GM19455 (cell line): ENCODE measurements at regions not wholly inside any gene's neighbourhood (a gene's known extent, or its start where the extent isn't known, plus 50 kb on each side); places are given as distances from the start of the nearest gene placed in this dataset.
"Not testable (repeated sequence)": the region's sequence is repeated elsewhere in the genome, so short reads cannot be mapped to it uniquely, and the experiment has no call there.

Experiments
- ATAC-seq: cut with Tn5 transposase; IDR thresholded peaks from one replicate; pipeline ENCODE4 v1.9.1; 2021; ENCODE audit not compliant: unreplicated experiment

DNA sequence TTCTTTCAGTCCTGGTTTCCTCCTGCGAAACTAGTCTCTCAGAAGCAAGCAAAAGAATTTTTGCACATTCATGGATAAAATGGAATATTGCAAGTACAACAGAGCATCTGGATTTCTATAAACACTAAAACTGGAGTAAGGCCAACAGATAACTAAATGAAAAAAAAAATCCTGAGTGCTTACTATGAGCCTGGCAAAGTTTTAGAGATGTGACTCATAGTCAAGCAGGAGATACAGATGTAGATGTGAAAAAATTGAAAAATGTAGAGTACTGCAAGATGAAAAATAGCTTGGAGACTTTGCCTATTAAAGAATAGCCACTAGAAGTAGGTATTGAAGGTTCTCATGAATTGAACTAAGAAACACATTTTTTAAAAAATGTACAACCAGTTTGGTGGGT, 397.4 kb downstream of the OTOL1 start:
- ATAC-seq = no peak

DNA sequence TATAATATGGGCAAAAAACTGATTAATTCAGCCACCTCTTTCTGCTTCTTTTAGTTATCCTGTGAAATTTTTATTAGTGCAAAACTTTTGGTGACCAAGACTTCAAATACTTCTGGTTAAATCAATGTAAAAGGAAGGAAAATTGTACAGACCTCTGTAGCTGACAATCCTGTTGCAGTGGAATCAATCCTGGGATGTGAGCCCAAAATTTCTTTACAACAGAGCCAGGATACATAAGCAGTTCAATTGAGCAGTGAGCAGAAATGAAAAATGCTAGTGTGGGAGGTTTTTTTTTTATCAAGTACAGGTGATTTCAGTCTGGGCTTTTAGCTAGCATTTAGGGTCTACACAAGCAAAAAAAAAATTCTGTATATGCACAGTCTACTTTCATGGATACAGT, 398.0 kb downstream of the OTOL1 start:
- ATAC-seq = no peak

DNA sequence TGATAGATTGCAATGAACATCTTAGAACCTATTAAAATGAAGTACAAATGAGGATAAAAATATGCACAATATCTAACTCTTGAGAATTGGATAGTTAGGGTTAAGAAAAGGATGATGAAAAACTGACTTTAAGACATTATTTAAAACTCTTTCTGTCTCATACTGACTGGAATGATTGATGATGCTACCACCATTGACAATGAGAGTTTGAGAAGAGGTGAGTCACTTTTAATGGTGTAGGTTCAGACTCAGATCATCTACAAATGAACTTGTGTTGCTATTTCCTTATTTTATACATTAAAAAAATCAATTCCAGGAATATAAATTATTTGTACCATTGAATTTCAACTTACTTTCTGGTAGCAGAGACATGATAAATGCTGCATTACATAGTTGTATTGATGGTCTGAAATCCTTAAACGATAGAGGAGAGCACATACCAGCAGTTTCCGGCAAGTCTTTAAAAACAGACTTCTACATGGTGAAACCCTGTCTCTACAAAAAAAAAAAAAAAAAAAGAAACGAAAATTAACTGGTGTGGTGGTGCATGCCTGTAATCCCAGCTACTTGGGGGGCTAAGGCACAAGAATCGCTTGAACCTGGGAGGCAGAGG, 409.0 kb downstream of the OTOL1 start:
- no peak for ATAC-seq

DNA sequence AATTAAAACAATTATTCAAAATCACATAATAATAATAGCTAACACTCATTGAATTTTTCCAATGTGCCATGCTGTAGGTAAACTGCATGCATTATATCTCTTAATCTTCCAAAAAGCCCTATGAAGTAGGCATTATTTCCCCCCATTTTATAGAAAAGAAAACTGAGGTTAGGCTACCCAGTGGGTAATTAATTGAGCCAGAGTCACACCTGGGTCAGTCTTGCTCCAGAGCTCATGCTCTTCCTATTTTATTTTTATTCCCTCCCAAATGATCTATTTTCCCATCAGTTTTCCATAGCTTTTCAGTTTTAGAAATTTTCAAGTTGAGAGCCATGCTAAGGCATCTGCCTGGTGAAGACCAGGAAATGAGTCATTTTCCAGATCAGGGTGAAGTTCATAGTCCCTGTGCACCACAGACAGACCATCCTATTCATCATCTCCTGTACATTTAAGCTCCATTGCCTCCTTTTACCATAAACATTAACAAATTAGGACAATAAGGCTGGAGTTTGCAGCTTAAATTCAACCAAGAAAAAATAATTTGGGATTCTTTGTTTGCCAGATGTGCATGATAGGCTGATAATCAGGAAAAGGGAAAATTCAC, 417.3 kb downstream of the OTOL1 start:
- no peak for ATAC-seq

DNA sequence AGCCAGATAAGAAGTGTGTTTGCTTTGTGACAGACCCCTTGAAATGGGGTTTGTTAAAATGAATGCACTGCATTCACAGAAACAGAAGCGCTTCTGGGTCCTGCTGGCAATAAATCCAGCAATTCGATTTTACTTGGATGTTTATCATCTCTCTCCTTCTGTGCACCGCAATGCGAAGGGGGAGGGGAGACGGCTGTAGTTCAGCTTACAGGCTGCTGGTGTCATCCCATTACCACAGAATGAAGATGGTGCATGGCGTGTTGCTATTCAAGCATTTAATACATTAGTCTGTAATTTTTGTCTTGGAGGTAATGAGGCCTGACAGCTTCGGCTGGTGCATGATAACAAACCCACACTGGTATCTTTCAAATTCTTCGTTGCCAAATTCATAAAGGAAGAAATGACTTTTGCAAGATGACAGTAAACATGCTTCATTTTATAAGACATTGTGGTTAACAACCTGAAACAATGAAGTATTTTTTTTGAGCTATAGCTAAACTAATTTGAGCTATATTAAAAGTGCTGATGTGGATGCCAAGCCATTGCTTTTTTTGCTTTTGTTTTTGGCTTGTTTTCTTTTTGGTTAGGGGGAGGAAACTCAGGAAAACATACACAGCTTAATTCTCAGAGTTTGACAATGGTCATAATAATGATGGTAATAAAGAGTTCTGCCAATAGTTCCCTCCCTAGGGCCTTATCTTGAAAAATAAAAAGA, 418.3 kb downstream of the OTOL1 start:
- no peak for ATAC-seq

DNA sequence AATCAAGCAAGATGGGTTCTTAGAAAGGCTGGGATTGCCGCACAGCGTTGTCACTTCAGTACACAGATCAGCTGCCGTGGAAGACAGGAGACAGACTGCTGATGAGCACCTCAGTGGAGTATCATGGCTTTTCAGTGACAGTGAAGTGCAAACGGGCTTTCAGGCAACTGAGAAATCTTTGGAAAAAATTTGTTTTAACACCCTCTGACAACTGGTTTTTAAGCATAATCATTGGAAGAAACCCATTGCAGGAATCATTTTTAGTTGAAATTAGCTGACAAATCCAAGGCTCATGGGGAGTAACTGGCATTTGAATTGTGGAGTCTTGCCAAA, 418.8 kb downstream of the OTOL1 start:
- ATAC-seq = no peak

DNA sequence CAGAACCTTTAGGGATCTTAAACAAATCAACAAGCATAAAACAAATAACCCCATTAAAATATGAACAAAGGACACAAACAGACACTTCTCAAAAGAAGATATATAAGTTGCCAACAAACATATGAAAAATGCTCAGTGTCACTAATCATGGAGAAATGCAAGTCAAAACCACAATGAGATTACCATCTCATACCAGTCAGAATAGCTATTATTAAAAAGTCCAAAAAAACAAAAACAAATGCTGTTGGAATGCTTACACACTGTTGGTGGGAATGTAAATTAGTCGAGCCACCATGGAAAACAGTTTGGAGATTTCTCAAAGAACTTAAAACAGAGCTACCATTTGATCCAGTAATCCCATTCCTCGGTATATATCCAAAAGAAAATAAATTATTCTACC, 423.6 kb downstream of the OTOL1 start:
- ATAC-seq = no peak

DNA sequence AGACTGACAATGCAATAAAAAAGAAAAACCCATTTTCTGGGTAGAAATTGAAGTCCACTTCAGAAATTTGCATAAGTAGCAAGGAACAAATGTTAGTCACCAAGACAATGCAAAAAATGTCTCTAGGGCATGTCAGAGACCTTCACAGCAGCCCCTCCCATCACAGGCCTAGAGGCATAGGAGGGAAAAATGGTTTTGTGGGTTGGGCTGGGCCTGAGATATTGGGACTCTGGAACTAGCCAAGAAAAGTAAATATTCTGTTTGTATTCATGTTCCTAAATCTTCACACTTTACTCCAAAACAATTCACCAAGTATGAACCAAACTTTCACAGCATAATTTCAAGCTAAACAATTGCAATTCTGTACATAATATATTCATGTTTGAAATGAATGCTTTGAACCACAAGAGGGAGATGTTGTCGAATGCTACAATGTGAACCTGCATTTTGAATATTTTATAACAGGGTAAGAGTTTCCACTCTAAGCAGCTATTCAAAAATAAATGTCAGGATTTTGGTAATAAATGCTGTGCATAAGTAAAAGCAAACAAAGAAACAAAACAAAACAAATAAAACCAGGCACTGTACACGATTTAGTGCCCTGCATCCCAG, 429.2 kb downstream of the OTOL1 start:
- ATAC-seq = no peak

DNA sequence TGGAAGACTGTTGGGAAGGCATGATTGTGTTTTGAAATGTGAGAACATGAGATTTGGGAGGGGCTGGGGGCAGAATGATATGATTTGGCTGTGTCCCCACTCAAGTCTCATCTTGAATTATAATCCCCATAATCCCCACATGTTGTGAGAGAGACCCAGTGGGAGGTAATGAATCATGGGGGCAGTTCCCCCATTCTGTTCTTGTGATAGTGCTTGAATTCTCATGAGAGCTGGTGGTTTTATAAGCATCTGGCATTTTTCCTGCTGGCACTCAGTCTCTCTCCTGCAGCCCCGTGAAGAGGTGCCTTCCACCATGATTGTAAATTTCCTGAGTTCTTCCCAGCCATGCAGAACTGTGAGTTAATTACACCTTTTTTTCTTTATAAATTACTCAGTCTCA, 430.5 kb downstream of the OTOL1 start:
- no peak for ATAC-seq

DNA sequence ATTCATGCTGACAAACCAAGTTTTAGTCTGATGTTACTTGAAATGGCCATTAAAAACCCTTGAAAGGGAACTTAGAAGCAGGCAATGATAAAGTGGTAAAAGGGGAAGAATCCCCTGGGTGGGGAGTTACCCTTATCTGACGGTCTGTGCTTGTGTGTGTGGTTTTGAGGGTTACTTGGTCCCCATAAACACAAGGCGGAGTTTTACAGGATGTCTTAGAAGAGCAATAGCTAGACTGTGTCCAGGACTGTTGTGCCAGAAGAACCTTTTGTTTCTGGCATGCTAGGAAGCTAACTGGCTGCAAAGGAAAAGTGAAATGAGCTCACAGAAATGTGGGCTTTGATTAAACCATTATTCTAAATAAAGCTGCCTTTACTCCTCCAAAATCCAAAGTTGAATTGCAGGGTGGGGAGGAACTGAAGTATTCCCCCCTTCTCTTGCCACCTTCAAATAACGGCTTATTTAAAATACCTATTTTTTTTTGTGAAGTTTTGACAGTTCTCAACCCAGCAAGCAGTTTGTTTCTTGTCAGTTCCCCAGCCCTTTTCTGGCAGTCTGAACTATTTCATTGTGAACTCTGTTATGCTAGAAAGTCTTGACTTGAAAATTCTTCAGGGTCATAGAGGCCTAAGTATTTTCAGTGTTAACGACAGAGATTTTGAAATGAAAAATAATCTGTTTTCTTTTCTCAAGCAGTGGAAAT, 443.5 kb downstream of the OTOL1 start:
- no peak for ATAC-seq

DNA sequence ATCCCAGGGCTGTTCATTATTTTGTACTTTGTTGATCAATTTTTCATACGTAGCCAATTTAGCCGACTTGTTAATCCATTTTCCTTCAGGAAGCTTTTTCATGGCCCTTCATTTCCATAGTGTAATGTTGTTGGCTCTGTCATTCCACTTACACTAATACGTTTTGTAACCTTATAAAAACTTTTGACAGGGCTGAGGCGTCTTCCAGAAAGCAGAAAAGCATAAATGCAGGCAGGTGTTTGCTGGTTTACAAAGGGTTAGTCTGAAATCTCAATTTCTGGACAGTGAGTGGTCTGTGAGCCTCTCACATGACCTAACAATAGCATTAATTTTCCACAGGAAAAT, 444.0 kb downstream of the OTOL1 start:
- no peak for ATAC-seq

DNA sequence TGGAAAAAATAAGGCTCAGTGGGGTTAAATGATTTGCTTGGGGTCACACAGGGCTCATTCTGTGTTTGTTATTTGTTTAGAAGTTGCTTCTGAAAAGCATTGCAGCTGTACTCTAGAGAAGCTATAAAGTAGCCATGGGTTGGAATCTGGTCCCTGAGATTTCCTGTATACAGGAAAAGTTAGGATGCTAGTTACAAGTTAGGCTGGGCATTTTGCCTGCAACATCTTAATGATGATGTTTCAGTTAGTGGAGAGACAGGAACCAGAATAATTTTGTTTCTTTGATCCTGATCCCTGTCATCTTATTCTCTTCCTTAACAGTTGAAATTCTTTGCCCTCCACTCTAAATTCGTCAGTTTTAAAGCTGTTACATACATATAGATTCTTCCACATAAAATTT, 445.3 kb downstream of the OTOL1 start:
- no peak for ATAC-seq

DNA sequence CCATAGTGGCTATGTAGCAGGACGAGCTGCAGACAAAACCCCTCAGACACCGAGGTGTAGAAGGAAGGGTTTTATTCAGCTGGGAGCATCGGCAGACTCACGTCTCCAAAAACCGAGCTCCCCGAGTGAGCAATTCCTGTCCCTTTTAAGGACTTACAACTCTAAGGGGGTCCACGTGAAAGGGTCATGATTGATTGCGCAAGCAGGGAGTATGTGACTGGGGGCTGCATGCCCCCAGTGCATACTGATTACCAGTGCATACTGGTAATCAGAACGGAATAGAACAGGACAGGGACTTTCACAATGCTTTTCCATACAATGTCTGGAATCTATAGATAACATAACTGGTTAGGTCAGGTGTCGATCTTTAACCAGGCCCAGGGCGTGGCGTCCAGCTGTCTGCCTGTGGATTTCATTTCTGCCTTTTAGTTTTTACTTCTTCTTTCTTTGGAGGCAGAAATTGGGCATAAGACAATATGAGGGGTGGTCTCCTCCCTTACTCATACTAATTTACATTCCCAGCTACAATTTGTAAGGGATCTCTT, 447.3 kb downstream of the OTOL1 start:
- not testable (repeated sequence) for ATAC-seq

DNA sequence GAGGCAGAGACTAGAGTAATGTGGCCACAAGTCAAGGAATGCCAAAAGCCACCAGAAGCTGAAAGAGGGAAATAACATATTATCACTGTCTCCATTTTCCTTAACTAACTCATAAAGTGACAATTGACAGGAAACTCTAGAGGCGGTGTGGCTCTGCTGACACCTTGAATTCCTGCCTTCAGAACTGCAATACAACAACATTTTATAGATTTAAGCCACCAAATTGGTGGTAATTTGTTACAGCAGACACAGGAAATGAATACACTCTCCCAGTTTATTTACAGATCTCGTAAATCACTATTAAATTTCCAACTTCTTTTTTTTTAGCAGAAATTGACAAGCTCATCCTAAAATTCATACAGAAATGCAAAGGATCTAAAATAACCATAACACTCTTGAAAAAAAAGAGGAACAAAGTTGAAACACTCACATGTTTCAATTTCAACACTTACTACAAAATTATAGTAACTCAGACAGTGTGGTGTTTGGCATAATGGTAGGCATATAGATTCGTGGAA, 449.9 kb downstream of the OTOL1 start:
- ATAC-seq = no peak

DNA sequence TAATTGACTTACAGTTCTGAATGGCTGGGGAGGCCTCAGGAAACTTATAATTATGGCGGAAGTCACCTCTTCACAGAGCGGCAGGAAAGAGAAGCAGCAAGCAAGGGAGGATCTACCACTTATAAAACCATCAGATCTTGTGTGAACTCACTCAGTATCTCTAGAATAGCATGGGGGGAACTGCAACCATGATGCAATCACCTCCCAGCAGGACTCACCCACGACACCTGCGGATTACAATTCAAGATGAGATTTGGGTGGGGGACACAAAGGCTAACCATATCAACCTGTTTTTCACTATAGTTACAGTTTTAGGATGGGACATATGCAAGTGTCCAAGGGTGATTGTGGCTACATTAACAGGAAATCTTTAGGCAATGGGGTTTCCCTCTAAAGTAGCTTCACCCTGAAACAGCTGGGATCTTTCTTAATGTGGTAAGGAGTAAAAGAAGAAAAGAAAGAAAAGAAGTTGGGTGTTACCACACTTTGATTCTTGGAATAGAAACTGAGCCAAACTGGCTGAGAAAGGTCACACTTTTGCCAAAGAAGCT, 453.8 kb downstream of the OTOL1 start:
- ATAC-seq = no peak

DNA sequence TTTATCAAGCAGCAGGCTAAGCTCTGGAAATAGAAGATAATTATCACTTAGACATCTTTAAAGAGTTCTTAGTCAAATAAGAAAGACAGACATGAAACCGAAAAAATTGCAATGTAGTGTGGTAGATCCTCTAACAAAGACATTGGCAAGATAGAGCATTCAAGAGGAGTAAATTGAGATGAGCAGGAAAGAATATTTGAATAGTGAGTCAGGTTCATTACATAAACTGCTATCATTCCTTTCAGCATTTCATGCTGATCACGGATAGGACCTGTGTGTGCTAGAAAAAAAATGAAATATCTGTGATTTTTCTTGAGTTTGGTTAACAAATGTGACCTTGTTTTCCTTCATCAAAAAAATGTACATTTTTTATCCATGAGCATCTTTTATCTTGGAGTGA, 460.9 kb downstream of the OTOL1 start:
- ATAC-seq = no peak

DNA sequence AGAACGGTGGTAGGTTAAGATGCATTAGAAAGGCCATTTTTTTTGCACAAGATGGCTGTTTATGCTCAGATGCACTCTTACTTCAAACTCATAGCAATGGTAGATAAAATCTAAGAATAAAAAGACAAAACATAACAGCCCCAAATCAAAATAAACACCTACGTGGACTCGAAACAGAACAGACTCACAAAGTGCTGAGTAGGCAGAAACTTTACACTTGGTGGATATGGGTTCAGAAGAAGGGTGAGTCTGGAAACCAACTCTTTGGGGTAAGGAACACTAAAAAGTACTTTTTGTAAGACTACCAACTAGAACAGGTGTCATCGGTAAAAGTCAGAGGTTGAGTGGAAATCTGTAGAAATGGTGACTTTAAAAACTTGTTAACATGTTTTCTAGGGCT, 468.2 kb downstream of the OTOL1 start:
- no peak for ATAC-seq

DNA sequence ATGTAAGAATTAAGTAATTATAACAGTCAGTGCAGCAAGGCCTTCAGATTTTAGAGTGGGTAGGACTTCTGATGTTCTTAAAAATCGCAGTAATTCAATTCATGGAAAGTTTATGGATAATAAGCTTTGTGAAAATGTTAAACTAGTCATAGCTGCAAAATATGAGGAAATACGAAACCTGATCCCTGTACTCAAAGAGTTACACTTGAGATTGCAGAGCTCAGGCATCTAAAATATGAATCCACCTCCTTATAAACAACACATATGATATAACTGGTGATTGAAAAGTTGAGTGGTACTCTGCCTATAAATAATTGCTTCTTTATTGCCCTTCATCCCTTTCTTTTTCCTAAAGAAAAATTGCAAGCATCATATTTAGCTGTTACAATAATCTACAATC, 473.3 kb downstream of the OTOL1 start:
- ATAC-seq = no peak

DNA sequence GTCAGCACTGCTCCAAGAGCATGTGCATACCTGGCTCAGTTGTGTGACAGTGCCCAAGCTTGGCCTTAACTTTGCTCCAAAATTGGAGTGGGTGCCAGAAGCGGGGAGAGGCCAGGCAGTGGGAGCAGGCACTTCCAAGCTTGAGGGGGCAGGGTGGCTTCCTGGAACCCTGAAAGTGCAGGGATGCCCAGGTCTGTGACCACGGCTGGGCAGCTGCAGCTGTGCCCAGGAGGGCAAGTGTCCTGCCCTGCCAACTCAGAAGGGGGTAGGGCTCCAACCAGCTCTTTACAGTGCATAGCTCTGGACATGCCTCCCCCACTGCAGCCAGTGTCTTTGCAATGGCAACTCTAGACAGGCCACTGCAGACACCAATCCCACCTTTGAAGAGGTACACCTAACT, 478.6 kb downstream of the OTOL1 start:
- ATAC-seq = no peak

DNA sequence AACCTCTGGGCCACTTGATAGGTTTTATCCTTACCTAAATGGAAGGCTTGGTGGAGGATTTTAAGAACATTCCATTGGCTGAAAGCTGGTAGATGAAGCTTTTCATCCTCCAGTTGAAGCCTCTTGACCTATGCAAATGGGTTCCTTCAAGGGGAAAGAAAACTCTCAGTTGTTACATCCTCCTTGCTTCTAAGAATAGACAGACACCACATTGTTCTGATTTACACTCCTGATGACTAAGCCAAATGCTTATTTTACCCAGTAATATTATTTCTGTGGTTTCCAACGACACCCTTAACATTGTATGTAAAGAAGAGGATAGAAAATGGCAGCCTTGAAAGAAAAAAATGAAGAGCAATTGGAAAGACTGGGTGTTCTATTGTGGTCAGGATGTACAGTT, 480.5 kb downstream of the OTOL1 start:
- ATAC-seq = no peak

DNA sequence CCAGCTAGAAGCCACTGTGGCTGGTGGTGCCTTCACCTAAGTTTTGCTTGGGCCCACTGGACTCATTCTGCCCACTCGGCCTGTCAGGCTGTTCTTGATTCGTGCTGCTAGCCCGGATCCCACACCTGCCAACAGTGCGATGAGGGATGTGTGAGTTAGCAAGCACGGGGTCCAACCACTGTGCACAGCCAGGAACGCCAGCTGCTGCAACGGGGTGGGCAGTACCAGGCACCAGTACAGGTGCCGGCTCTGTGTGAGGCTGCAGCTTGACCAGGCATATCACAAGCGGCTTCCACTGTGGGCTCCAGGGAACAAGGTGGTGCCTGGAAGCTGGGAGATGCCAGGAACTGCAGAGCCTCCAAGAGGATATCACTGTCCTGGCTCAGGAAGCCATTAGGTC, 481.2 kb downstream of the OTOL1 start:
- ATAC-seq = no peak
